IPS DF 6.9 (cell line): ENCODE measurements at regions not wholly inside any gene's neighbourhood (a gene's known extent, or its start where the extent isn't known, plus 50 kb on each side); places are given as distances from the start of the nearest gene placed in this dataset.

Experiments used
- DNase-seq: peaks from one replicate; pipeline ENCODE4 v3.0.0-alpha.2; 2013; ENCODE audit warnings: low read depth, low spot score
- H3K27ac ChIP-seq: one replicate; pipeline ENCODE4 v1.5.1; 2013; ENCODE audit warnings: low read length, control low read depth
- H3K27me3 ChIP-seq: 2 replicates; pipeline ENCODE4 v1.6.1; 2013; ENCODE audit warnings: mild to moderate bottlenecking, low read length; ENCODE audit not compliant: control insufficient read depth, insufficient read depth
- H3K36me3 ChIP-seq: 2 replicates; pipeline ENCODE4 v1.6.1; 2013; ENCODE audit warnings: low read length; ENCODE audit not compliant: control insufficient read depth, insufficient read depth
- H3K4me1 ChIP-seq: 2 replicates; pipeline ENCODE4 v1.6.1; 2013; ENCODE audit warnings: low read length; ENCODE audit not compliant: control insufficient read depth, insufficient read depth
- H3K4me3 ChIP-seq: 2 replicates; pipeline ENCODE4 v1.5.1; 2013; ENCODE audit warnings: mild to moderate bottlenecking, low read length
- H3K9me3 ChIP-seq: 2 replicates; pipeline ENCODE4 v1.6.1; 2013; ENCODE audit warnings: low read length, inconsistent platforms; ENCODE audit not compliant: control insufficient read depth, insufficient read depth
- WGBS: extraction: QIAGEN DNeasy Blood & Tissue Kit; methylation state at CpG from one replicate; pipeline ENCODE4 v1.1.7; 2013; ENCODE audit warnings: mixed read lengths, missing lambda C conversion rate; ENCODE audit not compliant: insufficient read length, insufficient coverage; 5-methylcytosine and 5-hydroxymethylcytosine counted together

DNA sequence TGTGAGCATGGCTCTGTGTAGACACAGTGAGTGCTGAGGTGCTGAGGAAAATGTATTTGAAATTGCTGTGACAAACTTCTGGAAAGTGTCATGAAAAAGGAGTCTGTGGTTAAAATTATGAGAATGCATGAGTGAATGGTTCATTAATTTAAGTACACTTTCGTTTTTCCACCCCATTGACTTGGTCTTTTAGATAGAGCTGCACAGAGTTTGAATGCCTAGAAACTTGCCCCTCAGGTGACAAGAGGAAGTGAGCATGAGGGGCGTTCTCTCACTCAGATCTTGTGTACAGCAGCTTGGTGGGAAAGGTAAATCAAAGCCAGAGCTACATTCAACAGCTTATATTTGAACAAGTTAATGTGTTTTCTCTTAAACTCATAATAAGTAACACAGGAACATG, 296.8 kb downstream of the WDR72 start:
- no CpG with 5 or more reads among the region's 2 CpGs for WGBS
- no peak for DNase-seq
- H3K9me3 ChIP-seq: no peaks in the 10 kb centered on the region
- no peaks in the 10 kb centered on the region for H3K27me3 ChIP-seq
- 0 out of 2 replicates have a peak, but pooled peaks cover 1% of the 10 kb centered on the region for H3K4me1 ChIP-seq
- no peak overlapping the region for H3K4me3 ChIP-seq
- no peak overlapping the region for H3K27ac ChIP-seq
- no peaks in the 10 kb centered on the region for H3K36me3 ChIP-seq

- H3K9me3 ChIP-seq: no peaks in the 10 kb centered on the region
- H3K4me1 ChIP-seq: 0 out of 2 replicates have a peak, but pooled peaks cover 1% of the 10 kb centered on the region
- no peaks in the 10 kb centered on the region for H3K36me3 ChIP-seq
- no peaks in the 10 kb centered on the region for H3K27me3 ChIP-seq
- no CpG with 5 or more reads among the region's 3 CpGs for WGBS
- no peak overlapping the region for H3K27ac ChIP-seq
- H3K4me3 ChIP-seq: no peak overlapping the region
- no peak for DNase-seq
Observed at GRCh38 chr15:53461677-53462076, 297.8 kb downstream of the WDR72 start.

- no peak overlapping the region for H3K27ac ChIP-seq
- no peaks in the 10 kb centered on the region for H3K9me3 ChIP-seq
- 0 out of 2 replicates have a peak, but pooled peaks cover 1% of the 10 kb centered on the region for H3K4me1 ChIP-seq
- no CpG with 5 or more reads among the region's 1 CpG for WGBS
- no peaks in the 10 kb centered on the region for H3K36me3 ChIP-seq
- no peaks in the 10 kb centered on the region for H3K27me3 ChIP-seq
- H3K4me3 ChIP-seq: no peak overlapping the region
- DNase-seq: no peak
Observed at GRCh38 chr15:53458736-53459135, 300.7 kb downstream of the WDR72 start.

DNA sequence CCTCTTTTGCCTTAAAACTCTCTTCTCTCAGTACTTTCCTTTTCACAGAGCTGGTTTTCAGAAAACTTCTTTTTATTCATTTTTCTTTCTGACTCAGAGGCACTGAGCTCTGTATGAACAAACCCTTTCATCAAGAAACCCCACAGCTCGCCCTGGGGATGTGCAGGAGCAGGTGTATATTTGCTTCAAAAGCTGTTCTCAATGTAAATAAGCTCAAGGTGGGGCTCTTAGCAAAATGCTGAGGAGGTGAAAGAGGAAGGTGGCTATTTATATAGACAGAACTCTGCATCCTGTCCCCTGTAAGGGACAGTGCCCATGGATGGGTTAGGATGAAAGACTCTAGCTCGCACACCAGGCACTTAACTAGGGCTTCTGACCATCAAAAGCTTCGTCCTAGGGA, 302.0 kb downstream of the WDR72 start:
- Histone ChIP-seq H3K27ac (no peak overlapping the region), H3K36me3 (no peaks in the 10 kb centered on the region), H3K4me3 (no peak overlapping the region), H3K9me3 (no peaks in the 10 kb centered on the region), H3K27me3 (no peaks in the 10 kb centered on the region), H3K4me1 (0 out of 2 replicates have a peak, but pooled peaks cover 1% of the 10 kb centered on the region)
- DNase-seq: no peak
- WGBS: no CpG with 5 or more reads among the region's 3 CpGs

- H3K4me1 ChIP-seq: 0 out of 2 replicates have a peak, but pooled peaks cover 1% of the 10 kb centered on the region
- no CpG with 5 or more reads among the region's 8 CpGs for WGBS
Observed at GRCh38 chr15:53454843-53455721, 304.4 kb downstream of the WDR72 start.

GRCh38 chr15:53454535-53454842, 305.0 kb downstream of the WDR72 start:
- H3K36me3 ChIP-seq: no peaks in the 10 kb centered on the region
- H3K27ac ChIP-seq: no peak overlapping the region
- no peaks in the 10 kb centered on the region for H3K9me3 ChIP-seq
- no peak overlapping the region for H3K4me3 ChIP-seq
- 0 out of 2 replicates have a peak, but pooled peaks cover 1% of the 10 kb centered on the region for H3K4me1 ChIP-seq
- no peak for DNase-seq
- WGBS: no CpG with 5 or more reads among the region's 5 CpGs
- no peaks in the 10 kb centered on the region for H3K27me3 ChIP-seq

More at GRCh38 chr15:53454843-53455721, 304.4 kb downstream of the WDR72 start:
- DNase-seq: no peak
- Histone ChIP-seq H3K4me3 (no peak overlapping the region), H3K27me3 (no peaks in the 10 kb centered on the region), H3K9me3 (no peaks in the 10 kb centered on the region), H3K36me3 (no peaks in the 10 kb centered on the region), H3K27ac (no peak overlapping the region)

DNA sequence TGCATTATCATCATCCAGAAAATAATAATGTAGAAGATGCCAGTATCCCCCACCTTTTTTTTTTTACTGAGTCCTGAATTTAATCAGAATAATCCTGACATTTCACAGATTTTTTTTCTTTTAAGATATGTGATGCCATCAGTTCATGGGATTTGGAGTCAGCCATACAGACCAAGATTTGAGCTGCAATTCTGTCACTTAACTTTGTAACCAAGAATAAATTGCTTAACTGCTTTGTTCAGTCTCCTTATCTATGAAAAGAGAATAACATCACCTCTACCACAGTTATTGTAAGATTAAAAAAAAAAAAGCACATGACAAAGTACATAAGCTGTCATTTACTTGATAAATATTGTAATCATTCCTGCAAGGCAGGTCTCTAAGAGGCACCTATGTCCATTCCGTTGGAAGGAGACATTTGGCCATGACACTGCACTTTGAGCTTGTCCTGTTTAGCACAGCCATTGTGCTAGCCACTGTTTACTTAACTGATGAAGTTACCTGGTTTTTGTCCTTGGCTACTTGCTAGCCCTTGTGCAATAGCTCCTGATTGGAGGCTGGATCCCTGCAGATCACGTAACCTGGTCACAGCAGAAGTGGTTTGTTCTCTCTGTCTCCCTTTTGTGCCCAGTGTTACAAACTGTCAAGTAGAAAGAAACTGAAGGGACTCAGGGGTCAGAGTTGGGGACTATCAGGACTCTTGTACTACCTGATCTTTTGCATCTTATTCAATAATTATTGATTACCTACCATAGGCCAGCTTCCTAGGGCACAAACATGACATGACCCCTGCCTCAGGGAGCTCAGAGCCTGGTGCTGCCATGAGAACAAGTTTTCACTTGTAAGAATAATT, 306.0 kb downstream of the WDR72 start:
- Histone ChIP-seq H3K36me3 (no peaks in the 10 kb centered on the region), H3K27ac (no peak overlapping the region)
- no peak for DNase-seq

GRCh38 chr15:53448232-53449015, 311.0 kb downstream of the WDR72 start:
- no peak overlapping the region for H3K27ac ChIP-seq
- DNase-seq: no peak
- H3K4me3 ChIP-seq: no peak overlapping the region
- H3K9me3 ChIP-seq: no peaks in the 10 kb centered on the region
- no peaks in the 10 kb centered on the region for H3K4me1 ChIP-seq
- no peaks in the 10 kb centered on the region for H3K27me3 ChIP-seq
- no peaks in the 10 kb centered on the region for H3K36me3 ChIP-seq
- WGBS: no CpG with 5 or more reads among the region's 7 CpGs

More for the DNA sequence above, 306.0 kb downstream of the WDR72 start:
- Histone ChIP-seq H3K9me3 (no peaks in the 10 kb centered on the region), H3K4me1 (no peaks in the 10 kb centered on the region), H3K4me3 (no peak overlapping the region), H3K27me3 (no peaks in the 10 kb centered on the region)
- no CpG with 5 or more reads among the region's 2 CpGs for WGBS

- DNase-seq: no peak
- no CpG with 5 or more reads among the region's 1 CpG for WGBS
- H3K4me3 ChIP-seq: no peak overlapping the region
- no peaks in the 10 kb centered on the region for H3K27me3 ChIP-seq
- no peaks in the 10 kb centered on the region for H3K36me3 ChIP-seq
- H3K9me3 ChIP-seq: no peaks in the 10 kb centered on the region
- H3K27ac ChIP-seq: no peak overlapping the region
- H3K4me1 ChIP-seq: no peaks in the 10 kb centered on the region
Observed at GRCh38 chr15:53447742-53448141, 311.7 kb downstream of the WDR72 start.

- Histone ChIP-seq H3K27ac (no peak overlapping the region), H3K4me3 (no peak overlapping the region), H3K9me3 (no peaks in the 10 kb centered on the region), H3K36me3 (no peaks in the 10 kb centered on the region), H3K27me3 (no peaks in the 10 kb centered on the region), H3K4me1 (no peaks in the 10 kb centered on the region)
- whole genome bisulfite sequencing: no CpG with 5 or more reads among the region's 2 CpGs
- DNase-seq: no peak
Observed at GRCh38 chr15:53447053-53447574, 312.3 kb downstream of the WDR72 start.
